ENCODE measurements at regions not wholly inside any gene's neighbourhood (a gene's known extent, or its start where the extent isn't known, plus 50 kb on each side); places are given as distances from the start of the nearest gene placed in this dataset.
"Not testable (repeated sequence)": the region's sequence is repeated elsewhere in the genome, so short reads cannot be mapped to it uniquely, and the experiment has no call there.

DNA sequence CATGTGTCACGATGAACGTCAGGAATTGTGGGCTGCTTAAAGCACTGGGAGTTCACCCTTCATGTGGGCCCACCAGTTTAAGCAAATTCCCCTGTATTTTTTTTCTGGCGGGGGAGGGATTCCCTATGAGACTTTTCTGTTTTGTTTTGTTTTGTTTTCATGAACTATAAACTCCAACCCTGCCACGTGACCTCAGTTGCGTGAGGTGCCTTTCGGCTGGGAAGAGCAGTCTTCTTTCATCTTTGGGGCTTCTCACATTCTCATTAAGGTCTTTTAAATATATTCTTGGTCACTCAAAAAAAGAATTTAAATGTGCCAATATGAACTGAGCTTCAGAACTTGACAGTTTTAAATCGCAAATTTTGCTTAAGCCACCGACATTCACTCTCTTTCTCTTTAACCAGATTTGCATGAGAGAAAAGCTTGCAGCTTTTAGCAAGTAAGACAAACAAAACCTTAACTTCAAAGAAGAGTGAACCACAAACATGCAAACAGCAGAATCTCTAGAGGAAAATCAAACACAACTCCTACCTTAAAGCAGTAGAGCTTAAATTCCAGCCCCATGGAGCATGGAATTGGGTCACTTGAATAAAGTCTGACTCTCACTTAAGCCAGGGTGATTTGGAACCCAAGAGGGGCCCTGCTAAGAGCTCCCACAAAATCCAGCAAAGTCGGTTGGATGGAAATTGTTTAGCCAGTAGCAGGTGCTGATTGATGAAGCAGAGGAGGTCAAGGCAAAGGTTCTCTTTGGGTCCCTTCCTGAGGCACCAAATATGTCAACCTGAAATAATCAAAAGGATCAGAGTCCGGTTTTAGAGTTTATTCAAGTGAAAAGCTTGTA is 699.8 kb upstream of the GBE1 start:
- H3K4me1 Mint-ChIP-seq = no peaks in the 10 kb centered on the region

DNA sequence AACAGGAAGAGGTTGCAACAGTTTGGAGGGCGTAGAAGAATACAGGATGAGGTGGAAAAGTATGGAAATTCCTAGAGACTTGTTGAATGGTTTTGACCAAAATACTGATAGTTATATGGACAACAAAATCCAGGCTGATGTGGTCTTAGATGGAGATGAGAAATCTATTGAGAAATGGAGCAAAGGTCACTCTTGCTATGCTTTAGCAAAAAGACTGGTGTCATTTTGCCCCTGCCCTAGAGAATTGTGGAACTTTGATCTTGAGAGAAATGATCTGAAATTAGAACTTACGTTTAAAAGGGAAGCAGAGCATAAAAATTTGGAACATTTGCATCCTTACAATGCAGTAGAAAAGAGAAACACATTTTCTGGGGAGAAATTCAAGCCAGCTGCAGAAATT is 686.9 kb upstream of the GBE1 start:
- Mint-ChIP-seq H3K9me3 (peaks cover 5% of the 10 kb centered on the region), H3K4me3 (no peak overlapping the region), H3K27me3 (no peaks in the 10 kb centered on the region), H3K36me3 (no peaks in the 10 kb centered on the region), H3K4me1 (no peaks in the 10 kb centered on the region), H3K27ac (no peak overlapping the region)
- no peak for ATAC-seq

More for the DNA sequence above, 699.8 kb upstream of the GBE1 start:
- Mint-ChIP-seq H3K27ac (no peak overlapping the region), H3K9me3 (peaks cover 2% of the 10 kb centered on the region), H3K4me3 (no peak overlapping the region), H3K36me3 (no peaks in the 10 kb centered on the region), H3K27me3 (no peaks in the 10 kb centered on the region)
- ATAC-seq = no peak

- not testable (repeated sequence) for H3K4me3 Mint-ChIP-seq, H3K9me3 Mint-ChIP-seq, H3K36me3 Mint-ChIP-seq, H3K4me1 Mint-ChIP-seq, H3K27ac Mint-ChIP-seq, H3K27me3 Mint-ChIP-seq, ATAC-seq
Measured at GRCh38 chr3:82428821-82429220, 667.4 kb upstream of the GBE1 start.

DNA sequence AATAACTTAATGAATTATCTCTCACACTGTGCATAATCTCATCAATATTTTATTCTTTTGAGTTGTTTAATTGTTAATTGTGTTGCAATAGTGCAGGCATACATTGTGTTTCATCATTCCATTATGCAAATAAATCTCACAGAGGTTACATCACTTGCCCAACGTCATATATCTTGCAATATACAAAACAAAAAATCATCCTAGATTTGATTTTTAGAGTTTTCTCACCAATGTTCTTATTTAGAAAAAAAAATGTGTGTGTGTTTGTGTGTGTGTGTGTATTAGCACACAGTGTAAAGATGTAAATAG is 662.5 kb upstream of the GBE1 start:
- ATAC-seq = no peak
- Mint-ChIP-seq H3K4me1 (no peaks in the 10 kb centered on the region), H3K27me3 (no peaks in the 10 kb centered on the region), H3K27ac (no peak overlapping the region), H3K36me3 (no peaks in the 10 kb centered on the region), H3K4me3 (no peak overlapping the region), H3K9me3 (peaks cover 4% of the 10 kb centered on the region)

GRCh38 chr3:82423268-82424030 is 662.0 kb upstream of the GBE1 start:
- no peak overlapping the region for H3K4me3 Mint-ChIP-seq
- no peaks in the 10 kb centered on the region for H3K36me3 Mint-ChIP-seq
- H3K27me3 Mint-ChIP-seq = no peaks in the 10 kb centered on the region
- no peak overlapping the region for H3K27ac Mint-ChIP-seq
- ATAC-seq = no peak
- no peaks in the 10 kb centered on the region for H3K4me1 Mint-ChIP-seq
- H3K9me3 Mint-ChIP-seq = peaks cover 4% of the 10 kb centered on the region

DNA sequence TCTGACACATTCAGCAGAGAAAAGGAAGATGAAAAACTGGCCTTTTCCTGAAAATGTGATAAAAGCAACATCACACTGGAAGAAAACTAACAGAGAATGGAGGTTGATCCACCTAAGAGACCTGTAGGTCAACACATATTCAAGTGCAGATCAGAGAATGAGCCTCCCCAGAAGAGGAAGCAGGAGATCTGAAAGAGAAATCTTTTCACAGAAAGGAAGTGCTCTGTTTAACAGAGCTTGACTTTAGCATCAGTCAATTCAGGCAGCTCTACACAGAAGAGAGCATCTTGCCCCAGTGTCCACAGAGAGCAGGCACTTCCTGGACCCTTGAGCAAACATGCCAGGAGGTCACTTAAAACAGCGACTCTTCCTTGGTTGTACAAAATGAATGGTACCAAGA is 655.4 kb upstream of the GBE1 start:
- Mint-ChIP-seq H3K4me1 (no peaks in the 10 kb centered on the region), H3K4me3 (no peak overlapping the region), H3K36me3 (no peaks in the 10 kb centered on the region), H3K27me3 (no peaks in the 10 kb centered on the region), H3K27ac (no peak overlapping the region), H3K9me3 (peaks cover 7% of the 10 kb centered on the region)
- ATAC-seq = no peak

DNA sequence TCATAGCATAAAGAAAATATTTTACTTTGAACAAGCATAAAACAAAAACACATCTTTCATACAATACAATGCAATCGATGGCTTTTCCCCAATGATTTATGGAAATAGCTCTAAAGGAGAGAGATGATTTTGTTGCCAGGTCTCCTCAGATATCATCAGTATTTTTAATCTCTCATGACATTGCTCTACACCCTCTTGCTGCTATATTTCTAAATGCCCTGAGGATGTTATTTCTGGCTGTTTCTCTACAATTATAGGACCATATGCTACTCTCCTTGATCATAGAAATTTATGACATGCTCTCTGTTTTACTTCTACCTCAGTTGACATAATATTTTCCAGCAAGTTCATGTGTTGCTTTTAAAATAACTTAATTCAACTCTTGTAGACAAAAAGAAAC is 654.9 kb upstream of the GBE1 start:
- Mint-ChIP-seq H3K4me3 (no peak overlapping the region), H3K9me3 (peaks cover 7% of the 10 kb centered on the region), H3K4me1 (no peaks in the 10 kb centered on the region), H3K36me3 (no peaks in the 10 kb centered on the region), H3K27me3 (no peaks in the 10 kb centered on the region), H3K27ac (no peak overlapping the region)
- no peak for ATAC-seq

GRCh38 chr3:82413171-82413570 is 651.7 kb upstream of the GBE1 start:
- Mint-ChIP-seq H3K9me3 (peaks cover 3% of the 10 kb centered on the region), H3K27me3 (no peaks in the 10 kb centered on the region), H3K4me1 (no peaks in the 10 kb centered on the region), H3K4me3 (no peak overlapping the region), H3K27ac (no peak overlapping the region), H3K36me3 (no peaks in the 10 kb centered on the region)
- no peak for ATAC-seq

GRCh38 chr3:82410366-82410765 is 648.9 kb upstream of the GBE1 start:
- Mint-ChIP-seq H3K4me1 (no peaks in the 10 kb centered on the region), H3K27ac (no peak overlapping the region), H3K36me3 (no peaks in the 10 kb centered on the region), H3K9me3 (peaks cover 6% of the 10 kb centered on the region), H3K4me3 (no peak overlapping the region), H3K27me3 (no peaks in the 10 kb centered on the region)
- no peak for ATAC-seq

DNA sequence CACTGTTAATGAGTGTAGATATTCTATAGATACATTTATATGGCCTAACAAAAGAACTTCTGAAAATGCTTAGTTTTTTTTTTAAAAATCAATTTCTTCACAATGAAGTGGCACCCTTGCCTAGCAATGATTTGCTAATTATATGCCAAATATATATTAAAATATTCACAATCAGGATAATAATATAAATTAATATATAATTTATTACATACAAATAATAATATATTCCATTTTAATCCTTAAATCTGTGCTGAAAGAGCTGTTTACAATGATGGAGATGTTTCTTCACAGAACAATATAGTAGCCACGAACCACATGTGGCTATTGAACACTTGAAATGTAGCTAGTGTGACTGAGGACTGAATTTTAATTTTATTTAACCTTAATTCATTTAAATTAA is 648.4 kb upstream of the GBE1 start:
- ATAC-seq = no peak
- Mint-ChIP-seq H3K27ac (no peak overlapping the region), H3K4me3 (no peak overlapping the region), H3K4me1 (no peaks in the 10 kb centered on the region), H3K27me3 (no peaks in the 10 kb centered on the region), H3K36me3 (no peaks in the 10 kb centered on the region), H3K9me3 (peaks cover 6% of the 10 kb centered on the region)

- no peak overlapping the region for H3K27ac Mint-ChIP-seq
- H3K9me3 Mint-ChIP-seq = peaks cover 3% of the 10 kb centered on the region
- H3K4me3 Mint-ChIP-seq = no peak overlapping the region
- H3K4me1 Mint-ChIP-seq = no peaks in the 10 kb centered on the region
- no peak for ATAC-seq
- no peaks in the 10 kb centered on the region for H3K36me3 Mint-ChIP-seq
- H3K27me3 Mint-ChIP-seq = no peaks in the 10 kb centered on the region
Measured at GRCh38 chr3:82392203-82392775, 630.8 kb upstream of the GBE1 start.

DNA sequence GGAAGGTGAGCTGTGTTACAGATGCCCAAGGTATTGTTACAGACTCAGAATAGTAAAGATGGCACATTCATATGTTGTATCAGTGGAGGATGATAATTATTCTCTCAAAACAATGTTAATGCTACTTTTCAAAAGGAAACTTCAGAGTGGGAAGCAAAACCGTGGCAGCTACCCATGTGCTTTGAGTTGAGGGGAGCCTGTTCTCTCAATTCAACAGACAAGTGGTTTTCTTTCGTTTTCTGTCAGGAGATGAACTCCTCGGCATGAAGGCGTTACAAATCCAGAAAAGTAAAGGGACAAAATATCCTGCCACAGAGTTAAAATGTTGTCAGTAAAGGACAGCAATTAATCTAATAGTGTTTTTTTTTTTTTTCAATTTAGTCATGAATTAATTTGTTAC is 629.4 kb upstream of the GBE1 start:
- no peaks in the 10 kb centered on the region for H3K4me1 Mint-ChIP-seq
- H3K36me3 Mint-ChIP-seq = no peaks in the 10 kb centered on the region
- no peak for ATAC-seq
- H3K27me3 Mint-ChIP-seq = no peaks in the 10 kb centered on the region
- H3K4me3 Mint-ChIP-seq = no peak overlapping the region
- peaks cover 3% of the 10 kb centered on the region for H3K9me3 Mint-ChIP-seq
- H3K27ac Mint-ChIP-seq = no peak overlapping the region

GRCh38 chr3:82386647-82387046 is 625.2 kb upstream of the GBE1 start:
- Mint-ChIP-seq H3K9me3 (peaks cover 4% of the 10 kb centered on the region), H3K36me3 (no peaks in the 10 kb centered on the region), H3K27ac (no peak overlapping the region), H3K27me3 (no peaks in the 10 kb centered on the region), H3K4me3 (no peak overlapping the region), H3K4me1 (no peaks in the 10 kb centered on the region)
- no peak for ATAC-seq

DNA sequence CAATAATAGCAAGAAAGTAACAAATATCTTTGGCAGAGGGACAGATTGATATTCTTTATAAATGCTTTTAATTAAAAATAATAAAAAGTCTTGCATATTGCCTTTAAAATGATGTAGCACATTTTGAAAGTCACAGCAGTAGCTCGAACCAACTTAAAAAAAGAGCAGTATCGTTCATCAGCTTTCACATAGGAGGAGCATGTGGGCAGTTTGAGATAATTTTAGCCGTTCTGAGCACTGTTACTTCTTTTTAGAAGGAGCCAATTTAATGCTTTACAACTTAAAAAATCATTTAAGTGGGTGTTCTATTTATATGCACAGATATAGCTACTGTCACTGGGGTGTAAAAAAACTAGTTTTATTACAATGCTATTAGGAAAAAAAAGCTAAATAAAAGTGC is 622.7 kb upstream of the GBE1 start:
- H3K27ac Mint-ChIP-seq = no peak overlapping the region

DNA sequence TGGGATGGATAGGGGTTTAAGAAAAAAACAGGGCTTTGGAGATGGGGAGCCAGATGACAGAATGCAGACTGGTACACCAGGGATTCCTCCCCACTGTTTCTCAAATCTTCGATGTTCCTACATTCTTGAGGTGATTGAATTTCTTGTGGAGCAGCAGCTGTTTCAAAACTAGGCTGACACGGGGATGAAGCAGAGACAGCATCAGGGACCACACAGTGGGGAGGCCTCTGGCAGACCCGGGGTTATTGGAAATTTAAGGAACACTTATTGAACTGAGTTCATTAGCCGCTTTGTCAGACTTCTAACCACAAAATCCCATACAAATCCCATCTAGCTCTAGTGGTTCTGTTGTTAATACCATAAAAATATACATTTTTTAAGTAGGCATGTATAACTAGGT is 621.4 kb upstream of the GBE1 start:
- Mint-ChIP-seq H3K36me3 (no peaks in the 10 kb centered on the region), H3K4me1 (no peaks in the 10 kb centered on the region), H3K9me3 (peaks cover 6% of the 10 kb centered on the region), H3K27me3 (no peaks in the 10 kb centered on the region), H3K4me3 (no peak overlapping the region), H3K27ac (no peak overlapping the region)
- no peak for ATAC-seq

More for the DNA sequence above, 622.7 kb upstream of the GBE1 start:
- Mint-ChIP-seq H3K4me1 (no peaks in the 10 kb centered on the region), H3K4me3 (no peak overlapping the region), H3K27me3 (no peaks in the 10 kb centered on the region), H3K9me3 (peaks cover 4% of the 10 kb centered on the region), H3K36me3 (no peaks in the 10 kb centered on the region)
- no peak for ATAC-seq

- H3K36me3 Mint-ChIP-seq = no peaks in the 10 kb centered on the region
- ATAC-seq = no peak
- no peaks in the 10 kb centered on the region for H3K27me3 Mint-ChIP-seq
- no peak overlapping the region for H3K27ac Mint-ChIP-seq
- H3K9me3 Mint-ChIP-seq = peaks cover 13% of the 10 kb centered on the region
- H3K4me1 Mint-ChIP-seq = no peaks in the 10 kb centered on the region
- no peak overlapping the region for H3K4me3 Mint-ChIP-seq
Measured at GRCh38 chr3:82378392-82378791, 616.9 kb upstream of the GBE1 start.

Measured in stimulated activated memory B cell treated with anti-CD40 and anti-IgM and Interleukin-4, amounts not matched to agents 10 μg/mL and 1 μg/mL and 100 μg/mL, for 72 hours (primary cell).